Panc1 (cell line): ENCODE measurements at regions not wholly inside any gene's neighbourhood (a gene's known extent, or its start where the extent isn't known, plus 50 kb on each side); places are given as distances from the start of the nearest gene placed in this dataset.

ENCODE experiments used
- ATAC-seq: fragments of 200-7000 bp; cut with Tn5 transposase; 2 replicates; pipeline ENCODE4 v1.9.1; 2020; ENCODE audit warnings: mild to moderate bottlenecking, moderate library complexity
- BruUV-seq: library from RNA; stranded (reverse); fragments of 400-500 nt; replicated peaks from 2 replicates; lab custom pipeline; 2021; lab: Mats Ljungman, UMichigan
- CTCF ChIA-PET: fragments of 300-600 bp; sonication (Branson Sonifier 250); formaldehyde crosslinking; loops from one replicate; lab custom pipeline; 2022; ENCODE audit warnings: antibody characterized with exemption; lab: Charles Lee
- POLR2A ChIA-PET: fragments of 300-600 bp; sonication (Branson Sonifier 250); formaldehyde crosslinking; loops from one replicate; lab custom pipeline; 2022; ENCODE audit warnings: antibody characterized with exemption; lab: Charles Lee
- DNase-seq: peaks from one replicate; pipeline ENCODE4 v3.0.0-alpha.2; 2010; ENCODE audit warnings: low read depth, low spot score
- H3K27ac ChIP-seq: 2 replicates; pipeline ENCODE4 v1.5.1; 2011; ENCODE audit warnings: mild to moderate bottlenecking, low read length, inconsistent platforms
- H3K27me3 ChIP-seq: fragments of 200-500 bp; sonication (Bioruptor generic); 2 replicates; pipeline ENCODE4 v1.6.0; 2014; ENCODE audit warnings: low read length, inconsistent platforms; ENCODE audit not compliant: control insufficient read depth, insufficient read depth
- H3K36me3 ChIP-seq: fragments of 200-500 bp; sonication (Bioruptor generic); 2 replicates; pipeline ENCODE4 v1.5.1; 2014; ENCODE audit warnings: inconsistent platforms, mild to moderate bottlenecking, low read length, moderate library complexity; ENCODE audit not compliant: control insufficient read depth, insufficient read depth
- H3K4me1 ChIP-seq: 2 replicates; pipeline ENCODE4 v1.5.1; 2011; ENCODE audit warnings: inconsistent platforms, mild to moderate bottlenecking, low read length, moderate library complexity; ENCODE audit not compliant: control insufficient read depth, insufficient read depth
- H3K4me3 ChIP-seq, 2 experiments: 2 replicates each; pipeline ENCODE4 v1.5.1; 2011 to 2012; ENCODE audit warnings: low read depth in 2 of 2, low read length in 2 of 2, mild to moderate bottlenecking in 2 of 2, inconsistent platforms in 1 of 2, moderate library complexity in 1 of 2
- H3K9me3 ChIP-seq: fragments of 200-500 bp; sonication (Bioruptor generic); 2 replicates; pipeline ENCODE4 v1.5.1; 2014; ENCODE audit warnings: low read depth, mild to moderate bottlenecking, inconsistent platforms, low read length, moderate library complexity; ENCODE audit not compliant: control insufficient read depth, insufficient read depth
- CTCF ChIP-seq: fragments of 450-650 bp; IDR thresholded peaks from 2 replicates; pipeline ENCODE4 v1.5.1; 2017; ENCODE audit warnings: mild to moderate bottlenecking
- POLR2AphosphoS5 ChIP-seq: IDR thresholded peaks from 2 replicates; pipeline ENCODE4 v1.6.1; 2012; ENCODE audit warnings: mild to moderate bottlenecking, low read depth, low read length, moderate library complexity
- REST ChIP-seq, 2 experiments: IDR thresholded peaks; 2 replicates each; pipeline ENCODE4 v1.6.1; 2011 to 2012; ENCODE audit warnings: low read depth in 2 of 2, control low read depth in 1 of 2, low read length in 1 of 2, mild to moderate bottlenecking in 1 of 2, moderate library complexity in 1 of 2; ENCODE audit not compliant: insufficient read depth in 1 of 2
- SIN3A ChIP-seq: IDR thresholded peaks from 2 replicates; pipeline ENCODE4 v1.6.1; 2012; ENCODE audit warnings: low read depth, mild to moderate bottlenecking, low read length, moderate library complexity, borderline replicate concordance; ENCODE audit not compliant: insufficient read depth
- TCF7L2 ChIP-seq: IDR thresholded peaks from 2 replicates; pipeline ENCODE4 v1.6.1; 2011; ENCODE audit warnings: mild to moderate bottlenecking, low read depth, low read length, inconsistent platforms
- in situ Hi-C: cut with HindIII; loops from 2 replicates; pipeline ENCODE4 v1.10.0; 2016; ENCODE audit warnings: low sequenced_read_pairs, low pct_unique_long_range_greater_than_20kb
- intact Hi-C: fragments of 100-400 bp; cut with micrococcal nuclease; formaldehyde crosslinking; loops from one replicate; pipeline ENCODE4 v1.10.0; 2022; ENCODE audit not compliant: unreplicated experiment

GRCh38 chr6:163836876-163837690 is 422.6 kb downstream of the QKI start:
- Histone ChIP-seq H3K4me3 (no peak overlapping the region), H3K9me3 (no peaks in the 10 kb centered on the region), H3K27me3 (no peaks in the 10 kb centered on the region), H3K36me3 (no peaks in the 10 kb centered on the region; the same call in 1 of the 2 replicates), H3K4me1 (0 out of 2 replicates have a peak, but pooled peaks cover 4% of the 10 kb centered on the region), H3K27ac (no peak overlapping the region)
- ChIA-PET POLR2A (no interaction called here), CTCF (no interaction called here)
- ATAC-seq (no peak), DNase-seq (no peak)
- no TSS peak for BruUV-seq
- TF ChIP-seq CTCF (no peak), TCF7L2 (no peak), SIN3A (no peak), POLR2AphosphoS5 (no peak), REST (IDR thresholded peaks at IDR 0.05; ENCODE audit: insufficient read depth in 1 of 2, low read depth in 2 of 2, low read length in 1 of 2) (no peak)
- intact Hi-C loops (no loop called here), in situ Hi-C loops (no loop called here)

GRCh38 chr6:163835439-163836171 is 421.1 kb downstream of the QKI start:
- Histone ChIP-seq H3K27me3 (no peaks in the 10 kb centered on the region), H3K36me3 (no peaks in the 10 kb centered on the region; the same call in 1 of the 2 replicates), H3K9me3 (no peaks in the 10 kb centered on the region), H3K27ac (no peak overlapping the region), H3K4me3 (no peak overlapping the region), H3K4me1 (0 out of 2 replicates have a peak, but pooled peaks cover 4% of the 10 kb centered on the region)
- intact Hi-C loops, result no loop called here
- no peak for TF ChIP-seq CTCF
- no peak for TF ChIP-seq POLR2AphosphoS5
- TF ChIP-seq TCF7L2, result no peak
- no peak for TF ChIP-seq REST (IDR thresholded peaks at IDR 0.05; ENCODE audit: insufficient read depth in 1 of 2, low read depth in 2 of 2, low read length in 1 of 2)
- TF ChIP-seq SIN3A, result no peak
- CTCF ChIA-PET, result interaction anchor here (0.5 kb wide), 1 partner anchor 419 kb away, joined by 3 read pairs; no protein-coding TSS in a partner anchor
- DNase-seq (no peak), ATAC-seq (no peak)
- BruUV-seq, result no TSS peak
- POLR2A ChIA-PET, result no interaction called here
- in situ Hi-C loops, result no loop called here
